Astrocyte (in vitro differentiated cells and primary cell): ENCODE measurements at regions not wholly inside any gene's neighbourhood (a gene's known extent, or its start where the extent isn't known, plus 50 kb on each side); places are given as distances from the start of the nearest gene placed in this dataset.

ENCODE experiments used
- DNase-seq: peaks from one replicate; pipeline ENCODE4 v3.0.0-alpha.2; 2010; ENCODE audit warnings: low read depth
- FAIRE-seq: peaks from 2 replicates; lab custom pipeline; 2011; peaks lifted over from hg19 to GRCh38; lab: Jason Lieb, UNC
- H2AFZ ChIP-seq: 2 replicates; pipeline ENCODE4 v1.6.0; 2012; ENCODE audit warnings: low read depth, low read length, inconsistent platforms
- H3K27ac ChIP-seq: 2 replicates; pipeline ENCODE4 v1.5.1; 2011; ENCODE audit warnings: low read depth, low read length, inconsistent platforms
- H3K27me3 ChIP-seq: 2 replicates; pipeline ENCODE4 v1.6.0; 2011; ENCODE audit warnings: low read length, inconsistent platforms; ENCODE audit not compliant: insufficient read depth
- H3K36me3 ChIP-seq: 2 replicates; pipeline ENCODE4 v1.5.1; 2011; ENCODE audit warnings: low read length, inconsistent platforms; ENCODE audit not compliant: insufficient read depth
- H3K4me1 ChIP-seq: 2 replicates; pipeline ENCODE4 v1.5.1; 2011; ENCODE audit warnings: low read length, inconsistent platforms; ENCODE audit not compliant: insufficient read depth
- H3K4me2 ChIP-seq: 2 replicates; pipeline ENCODE4 v1.6.0; 2012; ENCODE audit warnings: low read length, inconsistent platforms
- H3K4me3 ChIP-seq: 2 replicates; pipeline ENCODE4 v1.5.1; 2011; ENCODE audit warnings: low read depth, mild to moderate bottlenecking, low read length, inconsistent platforms; ENCODE audit not compliant: insufficient read depth
- H3K79me2 ChIP-seq: 2 replicates; pipeline ENCODE4 v1.6.0; 2012; ENCODE audit warnings: mild to moderate bottlenecking, low read length, inconsistent platforms; ENCODE audit not compliant: insufficient read depth
- H3K9ac ChIP-seq: 2 replicates; pipeline ENCODE4 v1.6.0; 2012; ENCODE audit warnings: mild to moderate bottlenecking, low read length, inconsistent platforms
- H3K9me3 ChIP-seq: 2 replicates; pipeline ENCODE4 v1.5.1; 2012; ENCODE audit warnings: low read depth, mild to moderate bottlenecking, low read length, inconsistent platforms; ENCODE audit not compliant: insufficient read depth
- H4K20me1 ChIP-seq: 2 replicates; pipeline ENCODE4 v1.6.0; 2012; ENCODE audit warnings: low read length, inconsistent platforms; ENCODE audit not compliant: insufficient read depth
- H3K27ac Mint-ChIP-seq: one replicate; pipeline ENCODE4 v1.8.0; 2021; ENCODE audit warnings: mild to moderate bottlenecking, mixed read lengths; ENCODE audit not compliant: unreplicated experiment
- H3K27me3 Mint-ChIP-seq: one replicate; pipeline ENCODE4 v1.8.0; 2021; ENCODE audit warnings: low read depth, mixed read lengths; ENCODE audit not compliant: unreplicated experiment
- H3K36me3 Mint-ChIP-seq: one replicate; pipeline ENCODE4 v1.8.0; 2021; ENCODE audit warnings: low read depth, mixed read lengths; ENCODE audit not compliant: unreplicated experiment
- H3K4me1 Mint-ChIP-seq: one replicate; pipeline ENCODE4 v1.8.0; 2021; ENCODE audit warnings: low read depth, mixed read lengths; ENCODE audit not compliant: unreplicated experiment
- H3K4me3 Mint-ChIP-seq: one replicate; pipeline ENCODE4 v1.8.0; 2021; ENCODE audit warnings: mild to moderate bottlenecking, moderate library complexity, mixed read lengths; ENCODE audit not compliant: unreplicated experiment
- H3K9me3 Mint-ChIP-seq: one replicate; pipeline ENCODE4 v1.8.0; 2021; ENCODE audit warnings: mild to moderate bottlenecking, mixed read lengths; ENCODE audit not compliant: unreplicated experiment
- CTCF ChIP-seq: IDR thresholded peaks from 2 replicates; pipeline ENCODE4 v1.5.1; 2011; ENCODE audit warnings: low read depth, mild to moderate bottlenecking, inconsistent platforms, low read length, moderate library complexity; ENCODE audit not compliant: insufficient read depth
- EZH2 ChIP-seq: IDR thresholded peaks from 2 replicates; pipeline ENCODE4 v1.6.1; 2012; ENCODE audit warnings: mild to moderate bottlenecking, low read length, inconsistent platforms; ENCODE audit not compliant: insufficient read depth

GRCh38 chr3:139260041-139260486 is 83.8 kb upstream of the MRPS22 start:
- TF ChIP-seq CTCF (no peak), EZH2 (no peak)
- peak overlapping the region; percentile 42 for H3K27ac Mint-ChIP-seq
- peaks cover 48% of the 10 kb centered on the region for H3K27me3 Mint-ChIP-seq
- Histone ChIP-seq H3K4me3 (no peak overlapping the region), H3K79me2 (no peaks in the 10 kb centered on the region), H3K4me2 (no peak overlapping the region), H2AFZ (no peak overlapping the region), H4K20me1 (no peaks in the 10 kb centered on the region), H3K27me3 (no peaks in the 10 kb centered on the region), H3K9me3 (no peaks in the 10 kb centered on the region), H3K27ac (no peak overlapping the region), H3K4me1 (no peaks in the 10 kb centered on the region), H3K36me3 (no peaks in the 10 kb centered on the region), H3K9ac (no peak overlapping the region)
- no peaks in the 10 kb centered on the region for H3K4me1 Mint-ChIP-seq
- no peaks in the 10 kb centered on the region for H3K36me3 Mint-ChIP-seq
- peaks cover 6% of the 10 kb centered on the region for H3K9me3 Mint-ChIP-seq
- FAIRE-seq (no peak), DNase-seq (no peak)
- H3K4me3 Mint-ChIP-seq, result no peak overlapping the region

GRCh38 chr3:139260793-139261736 is 82.8 kb upstream of the MRPS22 start:
- peaks cover 6% of the 10 kb centered on the region for H3K9me3 Mint-ChIP-seq
- no peaks in the 10 kb centered on the region for H4K20me1 ChIP-seq
- no peak overlapping the region for H3K4me3 ChIP-seq
- H3K27me3 ChIP-seq, result no peaks in the 10 kb centered on the region
- no peaks in the 10 kb centered on the region for H3K4me1 Mint-ChIP-seq
- peaks cover 54% of the 10 kb centered on the region for H3K27me3 Mint-ChIP-seq
- H3K36me3 ChIP-seq, result no peaks in the 10 kb centered on the region
- no peaks in the 10 kb centered on the region for H3K36me3 Mint-ChIP-seq
- H3K4me1 ChIP-seq, result no peaks in the 10 kb centered on the region
- H2AFZ ChIP-seq, result no peak overlapping the region
- H3K79me2 ChIP-seq, result no peaks in the 10 kb centered on the region
- no peaks in the 10 kb centered on the region for H3K9me3 ChIP-seq
- no peak overlapping the region for H3K27ac Mint-ChIP-seq
- no peak for TF ChIP-seq CTCF
- TF ChIP-seq EZH2, result no peak
- FAIRE-seq (no peak), DNase-seq (no peak)
- H3K27ac ChIP-seq, result no peak overlapping the region
- H3K9ac ChIP-seq, result no peak overlapping the region
- H3K4me2 ChIP-seq, result no peak overlapping the region
- H3K4me3 Mint-ChIP-seq, result no peak overlapping the region
